Testis (tissue), 2 donors: ENCODE measurements at regions not wholly inside any gene's neighbourhood (a gene's known extent, or its start where the extent isn't known, plus 50 kb on each side); places are given as distances from the start of the nearest gene placed in this dataset.

ENCODE experiments used
- DNase-seq: peaks from one replicate; pipeline ENCODE4 v3.0.0-alpha.2; 2019
- H3K27ac ChIP-seq, 2 donors: fragments of 200-600 bp; sonication (generic); one replicate each; pipeline ENCODE4 v1.5.1; 2019
- H3K27me3 ChIP-seq: fragments of 200-600 bp; sonication (generic); one replicate; pipeline ENCODE4 v1.5.1; 2019
- H3K36me3 ChIP-seq: fragments of 200-600 bp; sonication (generic); one replicate; pipeline ENCODE4 v1.5.1; 2017; ENCODE audit warnings: low read depth; ENCODE audit errors: missing control alignments
- H3K4me1 ChIP-seq: fragments of 200-600 bp; sonication (generic); one replicate; pipeline ENCODE4 v1.5.1; 2019
- H3K4me3 ChIP-seq, 2 donors: fragments of 200-600 bp; sonication (generic); one replicate each; pipeline ENCODE4 v1.5.1; 2017 to 2019
- H3K9me3 ChIP-seq: fragments of 200-600 bp; sonication (generic); one replicate; pipeline ENCODE4 v1.5.1; 2017
- CTCF ChIP-seq, 3 experiments: fragments of 450-650 bp in 2 of 3; fragments of 200-600 bp in 1 of 3; sonication (generic) in 1 of 3; IDR thresholded peaks; one replicate each; pipeline ENCODE4 v1.5.1; 2016 to 2019; ENCODE audit warnings: antibody characterized with exemption in 3 of 3, mild to moderate bottlenecking in 2 of 3, moderate library complexity in 1 of 3
- POLR2A ChIP-seq: fragments of 450-650 bp; IDR thresholded peaks from one replicate; pipeline ENCODE4 v1.6.1; 2017; ENCODE audit warnings: antibody characterized with exemption, mild to moderate bottlenecking, moderate library complexity
- WGBS, 2 donors: methylation state at CpG; one replicate each; pipeline ENCODE4 v1.1.5; 2018; 5-methylcytosine and 5-hydroxymethylcytosine counted together
- intact Hi-C: fragments of 100-400 bp; cut with DNase I; formaldehyde crosslinking; loops from one replicate; pipeline ENCODE4 v1.15.1; 2023; ENCODE audit warnings: low total_unique reads

DNA sequence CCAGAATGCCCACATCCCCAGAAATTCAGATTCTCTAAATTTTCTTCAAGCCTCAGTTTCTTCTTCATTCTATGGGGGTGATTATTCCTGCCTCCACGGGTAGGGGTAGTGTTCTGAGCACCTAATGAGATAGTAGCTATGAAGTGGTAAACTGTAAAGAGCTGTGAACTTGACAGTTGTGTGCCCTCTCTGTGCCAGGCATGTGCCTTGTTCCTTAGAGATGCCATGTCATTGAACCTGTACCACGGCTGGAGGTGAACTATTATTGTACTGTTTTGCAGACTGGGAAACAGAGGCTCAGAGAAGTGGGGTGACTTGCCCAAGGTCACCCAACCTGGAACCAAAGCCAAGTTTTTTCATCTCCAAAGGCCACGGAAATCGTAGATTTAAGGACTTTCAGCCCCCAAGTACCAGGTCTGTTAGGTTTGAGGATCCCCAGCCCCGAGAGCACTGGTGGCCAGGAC is 67.7 kb upstream of the SIRPA start:
- no peak for TF ChIP-seq POLR2A
- TF ChIP-seq CTCF (IDR thresholded peaks at IDR 0.05), result no peak
- Histone ChIP-seq H3K36me3 (no peaks in the 10 kb centered on the region), H3K27me3 (no peaks in the 10 kb centered on the region), H3K27ac (no peak overlapping the region), H3K9me3 (no peaks in the 10 kb centered on the region), H3K4me1 (peaks cover 16% of the 10 kb centered on the region), H3K4me3 (no peak overlapping the region)
- 59 to 65% methylated on average over 4 to 5 of the region's 5 CpGs for WGBS, 2 donors
- intact Hi-C loops, result no loop called here
- no peak for DNase-seq

DNA sequence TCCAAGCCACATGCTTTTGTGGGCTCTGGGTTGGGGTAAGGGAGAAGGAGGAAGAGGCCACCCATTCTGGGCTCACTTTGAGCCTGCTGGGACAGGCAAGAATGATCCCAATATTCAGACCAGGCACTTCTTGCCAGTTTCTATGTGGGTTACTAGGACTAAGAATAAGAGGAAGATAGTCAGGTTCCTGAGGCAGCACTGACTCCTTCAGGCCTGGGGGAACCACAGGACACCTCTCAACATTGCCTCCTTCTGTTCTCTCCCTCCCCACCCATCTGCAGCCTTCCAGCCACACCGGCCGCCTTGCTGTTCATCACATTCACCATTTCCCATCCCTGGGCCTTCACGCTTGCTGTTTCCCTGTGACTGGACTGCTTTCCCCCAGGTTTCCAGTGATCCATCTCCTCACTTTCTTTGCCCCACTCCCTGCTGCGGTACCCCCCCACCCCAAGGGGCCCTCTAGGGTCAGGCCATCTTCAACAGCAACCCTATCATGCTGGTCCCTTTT is 69.2 kb upstream of the SIRPA start:
- intact Hi-C loops, result no loop called here
- DNase-seq, result no peak
- Histone ChIP-seq H3K27ac (no peak overlapping the region), H3K9me3 (no peaks in the 10 kb centered on the region), H3K4me3 (no peak overlapping the region), H3K27me3 (no peaks in the 10 kb centered on the region), H3K4me1 (peaks cover 16% of the 10 kb centered on the region), H3K36me3 (no peaks in the 10 kb centered on the region)
- no peak for TF ChIP-seq CTCF (IDR thresholded peaks at IDR 0.05)
- no peak for TF ChIP-seq POLR2A
- WGBS, 2 donors, result 88 to 93% methylated on average over 4 of the region's 4 CpGs

DNA sequence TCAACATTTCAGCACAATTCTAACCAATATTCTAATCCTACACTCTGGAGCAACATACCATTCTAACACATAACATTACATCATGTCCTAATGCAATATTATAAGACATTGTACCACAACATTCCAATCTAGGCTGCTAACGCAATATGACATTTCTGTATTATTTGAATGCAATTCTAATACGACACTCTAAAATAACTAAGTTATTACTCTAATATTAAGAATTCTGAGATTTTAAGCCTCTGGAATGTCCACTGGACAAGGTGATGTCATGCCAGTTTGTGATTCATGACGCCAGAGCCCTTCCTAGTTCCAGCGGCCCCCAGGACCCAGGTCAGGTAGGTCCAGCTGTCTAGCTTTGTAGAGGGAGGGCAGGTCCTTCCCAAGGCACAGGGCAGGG is 69.7 kb upstream of the SIRPA start:
- Histone ChIP-seq H3K36me3 (no peaks in the 10 kb centered on the region), H3K4me3 (no peak overlapping the region), H3K27me3 (no peaks in the 10 kb centered on the region), H3K4me1 (peaks cover 11% of the 10 kb centered on the region), H3K9me3 (no peaks in the 10 kb centered on the region), H3K27ac (no peak overlapping the region)
- 82 to 87% methylated on average over 4 of the region's 4 CpGs for WGBS, 2 donors
- intact Hi-C loops, result no loop called here
- TF ChIP-seq CTCF (IDR thresholded peaks at IDR 0.05), result no peak
- TF ChIP-seq POLR2A, result no peak
- DNase-seq, result no peak

DNA sequence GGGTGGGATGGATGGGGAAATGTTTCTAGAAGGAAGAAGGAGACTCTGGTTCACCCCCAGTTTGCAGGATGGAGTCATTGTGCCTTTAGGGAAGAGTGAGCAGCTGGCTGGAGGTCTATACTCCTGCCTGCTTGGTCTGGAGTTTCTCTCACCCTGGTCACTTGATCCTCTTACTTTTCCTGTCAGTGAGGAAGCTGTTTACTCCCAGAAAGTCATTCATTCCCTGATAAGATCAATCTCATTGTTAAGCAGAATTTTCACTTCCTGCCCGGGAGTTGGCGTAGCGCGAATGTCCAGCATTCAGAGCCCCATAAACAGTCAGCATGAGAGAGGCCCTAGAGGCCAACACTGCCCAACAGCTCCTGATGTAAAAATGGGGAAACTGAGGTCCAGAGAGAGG is 70.4 kb upstream of the SIRPA start:
- WGBS, 2 donors, result 56 to 77% methylated on average over 4 of the region's 4 CpGs
- intact Hi-C loops, result no loop called here
- Histone ChIP-seq H3K9me3 (no peaks in the 10 kb centered on the region), H3K36me3 (no peaks in the 10 kb centered on the region), H3K4me3 (no peak overlapping the region), H3K4me1 (peaks cover 4% of the 10 kb centered on the region), H3K27me3 (no peaks in the 10 kb centered on the region), H3K27ac (no peak overlapping the region)
- DNase-seq, result no peak
- TF ChIP-seq POLR2A, result no peak
- no peak for TF ChIP-seq CTCF (IDR thresholded peaks at IDR 0.05)

GRCh38 chr20:1824181-1824580 is 71.0 kb upstream of the SIRPA start:
- Histone ChIP-seq H3K9me3 (no peaks in the 10 kb centered on the region), H3K4me1 (no peaks in the 10 kb centered on the region), H3K4me3 (no peak overlapping the region), H3K27ac (no peak overlapping the region), H3K27me3 (no peaks in the 10 kb centered on the region), H3K36me3 (no peaks in the 10 kb centered on the region)
- intact Hi-C loops, result no loop called here
- TF ChIP-seq CTCF (IDR thresholded peaks at IDR 0.05) (no peak), POLR2A (no peak)
- no peak for DNase-seq
